B cell (primary cell): ENCODE measurements at regions not wholly inside any gene's neighbourhood (a gene's known extent, or its start where the extent isn't known, plus 50 kb on each side); places are given as distances from the start of the nearest gene placed in this dataset.

Source experiments
- ATAC-seq: fragments of 200-7000 bp; cut with Tn5 transposase; one replicate; pipeline ENCODE4 v1.10.0; 2021; ENCODE audit warnings: low read depth, mild to moderate bottlenecking, moderate number of reproducible peaks, moderate library complexity
- CTCF ChIA-PET: fragments of 350-600 bp; sonication (Branson Sonifier 250); formaldehyde crosslinking; loops from one replicate; lab custom pipeline; 2021; ENCODE audit warnings: antibody characterized with exemption, inconsistent platforms; lab: Charles Lee
- POLR2A ChIA-PET: fragments of 350-600 bp; sonication (Branson Sonifier 250); formaldehyde crosslinking; loops from one replicate; lab custom pipeline; 2021; ENCODE audit warnings: antibody characterized with exemption; lab: Charles Lee
- DNase-seq: peaks from one replicate; pipeline ENCODE4 v3.0.0; 2013
- H2AFZ ChIP-seq: 2 replicates; pipeline ENCODE4 v1.6.1; 2012; ENCODE audit warnings: mild to moderate bottlenecking, low read depth, low read length; ENCODE audit not compliant: insufficient read depth, poor library complexity, severe bottlenecking
- H3K27ac ChIP-seq, 2 donors: 1 replicate in 1 of 2; 2 replicates in 1 of 2; pipeline ENCODE4 v1.5.1; 2012 to 2013; ENCODE audit warnings: low read length in 2 of 2, mild to moderate bottlenecking in 2 of 2, moderate library complexity in 1 of 2
- H3K27me3 ChIP-seq, 4 experiments: fragments of 200-600 bp in 1 of 4; sonication (generic) in 1 of 4; replicated peaks in 1 of 4; 1 replicate in 2 of 4; 2 replicates in 2 of 4; pipeline versions ENCODE4 v1.6.1 to v1.7.0; 2013 to 2016; ENCODE audit warnings: low read length in 3 of 4, mild to moderate bottlenecking in 2 of 4, mixed read lengths in 1 of 4, moderate library complexity in 1 of 4; ENCODE audit not compliant: insufficient read depth in 4 of 4, control insufficient read depth in 3 of 4; ENCODE audit errors: control extremely low read depth in 1 of 4
- H3K36me3 ChIP-seq, 2 experiments: replicated peaks in 1 of 2; 1 replicate in 1 of 2; 2 replicates in 1 of 2; pipeline versions ENCODE4 v1.6.1 to v1.7.1; 2013; ENCODE audit warnings: low read length in 1 of 2; ENCODE audit not compliant: insufficient read depth in 2 of 2, control insufficient read depth in 1 of 2; ENCODE audit errors: control extremely low read depth in 1 of 2, extremely low read depth in 1 of 2
- H3K4me1 ChIP-seq, 2 donors: fragments of 200-600 bp in 1 of 2; sonication (generic) in 1 of 2; 1 replicate in 1 of 2; 2 replicates in 1 of 2; pipeline versions ENCODE4 v1.5.1 to v1.6.1; 2013 to 2017; ENCODE audit warnings: low read length in 2 of 2; ENCODE audit not compliant: control insufficient read depth in 2 of 2, insufficient read depth in 2 of 2
- H3K4me2 ChIP-seq: replicated peaks from 2 replicates; pipeline ENCODE3; 2012; ENCODE audit warnings: mild to moderate bottlenecking, low read depth, low read length; ENCODE audit not compliant: poor library complexity, severe bottlenecking
- H3K4me3 ChIP-seq, 5 experiments: fragments of 200-600 bp in 1 of 5; sonication (generic) in 1 of 5; 1 replicate in 3 of 5; 2 replicates in 2 of 5; pipeline versions ENCODE4 v1.5.1 to v1.7.0; 2011 to 2016; ENCODE audit warnings: low read length in 4 of 5, mild to moderate bottlenecking in 4 of 5, low read depth in 2 of 5, control low read depth in 1 of 5, moderate library complexity in 1 of 5; ENCODE audit not compliant: insufficient read depth in 1 of 5; ENCODE audit errors: control extremely low read depth in 1 of 5, extremely low read depth in 1 of 5
- H3K79me2 ChIP-seq: fragments of 200-600 bp; sonication (generic); one replicate; pipeline ENCODE4 v1.6.0; 2016; ENCODE audit warnings: low read length; ENCODE audit not compliant: control insufficient read depth, insufficient read depth
- H3K9ac ChIP-seq: fragments of 200-600 bp; sonication (generic); 2 replicates; pipeline ENCODE4 v1.6.1; 2017; ENCODE audit warnings: mild to moderate bottlenecking, low read length, moderate library complexity
- H3K9me3 ChIP-seq, 3 donors: one replicate each; pipeline versions ENCODE4 v1.6.1 to v1.7.1; 2013; ENCODE audit warnings: low read length in 2 of 3; ENCODE audit not compliant: control insufficient read depth in 2 of 3, insufficient read depth in 1 of 3; ENCODE audit errors: control extremely low read depth in 1 of 3
- H4K20me1 ChIP-seq: 2 replicates; pipeline ENCODE4 v1.6.0; 2012; ENCODE audit warnings: mild to moderate bottlenecking, low read length; ENCODE audit not compliant: insufficient read depth, control insufficient read depth, poor library complexity, severe bottlenecking
- H3K27ac Mint-ChIP-seq: one replicate; pipeline ENCODE4 v1.8.0; 2021; ENCODE audit warnings: mixed read lengths
- H3K27me3 Mint-ChIP-seq: one replicate; pipeline ENCODE4 v1.8.0; 2021; ENCODE audit warnings: mixed read lengths
- H3K4me1 Mint-ChIP-seq: one replicate; pipeline ENCODE4 v1.8.0; 2021; ENCODE audit warnings: mixed read lengths
- H3K4me3 Mint-ChIP-seq: one replicate; pipeline ENCODE4 v1.8.0; 2021; ENCODE audit warnings: mixed read lengths
- H3K9me3 Mint-ChIP-seq: one replicate; pipeline ENCODE4 v1.8.0; 2022; ENCODE audit warnings: mixed read lengths; ENCODE audit not compliant: insufficient read depth
- CTCF ChIP-seq: fragments of 200-600 bp; IDR thresholded peaks from one replicate; pipeline ENCODE4 v1.8.0; 2022; ENCODE audit warnings: antibody characterized with exemption, mild to moderate bottlenecking
- EZH2 ChIP-seq: IDR thresholded peaks from 2 replicates; pipeline ENCODE4 v1.6.1; 2012; ENCODE audit warnings: borderline replicate concordance, low read depth, mild to moderate bottlenecking, moderate library complexity, low read length; ENCODE audit not compliant: insufficient read depth, poor library complexity, severe bottlenecking
- WGBS: methylation state at CpG from one replicate; pipeline ENCODE4 v1.1.5; 2013; ENCODE audit warnings: missing lambda C conversion rate; ENCODE audit not compliant: insufficient coverage; 5-methylcytosine and 5-hydroxymethylcytosine counted together
- intact Hi-C: fragments of 100-400 bp; cut with micrococcal nuclease; formaldehyde crosslinking; loops from one replicate; pipeline ENCODE4 v1.10.0; 2022

GRCh38 chr2:51151490-51152140 lies 119.7 kb upstream of the NRXN1 start:
- CTCF ChIA-PET: no interaction called here
- no peak for DNase-seq

DNA sequence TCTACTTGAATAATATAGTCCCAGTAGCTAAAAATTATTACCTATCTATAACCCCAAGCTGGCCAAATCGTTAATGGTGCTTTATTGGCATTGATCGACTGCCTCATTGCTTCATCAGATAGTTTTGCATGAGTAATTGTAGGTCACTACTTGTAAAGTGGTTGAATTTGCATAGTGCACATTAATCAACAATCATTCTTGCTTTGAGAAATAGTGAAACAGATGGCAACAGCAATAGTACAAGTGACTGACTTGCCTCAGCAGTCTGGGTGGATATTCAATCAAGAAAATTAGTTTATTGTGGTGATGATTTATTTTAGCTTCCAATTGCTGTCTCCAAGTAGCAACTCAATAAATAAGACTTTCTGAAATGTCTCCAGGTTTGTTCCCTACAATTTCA lies 117.8 kb upstream of the NRXN1 start:
- ChIA-PET POLR2A (no interaction called here), CTCF (no interaction called here)
- no peak overlapping the region for H3K27ac Mint-ChIP-seq
- Histone ChIP-seq H3K27me3 (no peaks in the 10 kb centered on the region), H3K27ac (no peak overlapping the region), H3K9me3 (peaks cover 0 to 8% (median 1%) of the 10 kb centered on the region in 3 donors), H3K9ac (no peak overlapping the region), H4K20me1 (no peaks in the 10 kb centered on the region), H3K4me3 (no peak overlapping the region), H3K79me2 (no peaks in the 10 kb centered on the region), H3K4me2 (no peak overlapping the region), H2AFZ (no peak overlapping the region), H3K36me3 (no peaks in the 10 kb centered on the region), H3K4me1 (no peaks in the 10 kb centered on the region)
- intact Hi-C loops: no loop called here
- no peaks in the 10 kb centered on the region for H3K4me1 Mint-ChIP-seq
- no CpG with 5 or more reads among the region's 2 CpGs for WGBS
- H3K9me3 Mint-ChIP-seq: peaks cover 4% of the 10 kb centered on the region
- TF ChIP-seq CTCF (no peak), EZH2 (no peak)
- DNase-seq: no peak
- no peak for ATAC-seq
- no peaks in the 10 kb centered on the region for H3K27me3 Mint-ChIP-seq
- no peak overlapping the region for H3K4me3 Mint-ChIP-seq

More at GRCh38 chr2:51151490-51152140, 119.7 kb upstream of the NRXN1 start:
- no peaks in the 10 kb centered on the region for H3K4me1 Mint-ChIP-seq
- intact Hi-C loops: no loop called here
- 91% methylated on average over 26 of the region's 30 CpGs for WGBS
- Histone ChIP-seq H3K9me3 (peaks cover 0 to 8% (median 1%) of the 10 kb centered on the region in 3 donors), H3K79me2 (no peaks in the 10 kb centered on the region), H3K27me3 (no peaks in the 10 kb centered on the region), H3K9ac (no peak overlapping the region), H3K4me2 (no peak overlapping the region), H3K27ac (no peak overlapping the region), H2AFZ (no peak overlapping the region), H3K4me3 (no peak overlapping the region), H3K36me3 (no peaks in the 10 kb centered on the region), H3K4me1 (no peaks in the 10 kb centered on the region), H4K20me1 (no peaks in the 10 kb centered on the region)
- H3K27ac Mint-ChIP-seq: no peak overlapping the region
- TF ChIP-seq EZH2 (no peak), CTCF (no peak)
- POLR2A ChIA-PET: no interaction called here
- H3K9me3 Mint-ChIP-seq: peaks cover 4% of the 10 kb centered on the region
- no peak overlapping the region for H3K4me3 Mint-ChIP-seq
- no peak for ATAC-seq
- H3K27me3 Mint-ChIP-seq: no peaks in the 10 kb centered on the region
